ENCODE measurements at regions not wholly inside any gene's neighbourhood (a gene's known extent, or its start where the extent isn't known, plus 50 kb on each side); places are given as distances from the start of the nearest gene placed in this dataset.

DNA sequence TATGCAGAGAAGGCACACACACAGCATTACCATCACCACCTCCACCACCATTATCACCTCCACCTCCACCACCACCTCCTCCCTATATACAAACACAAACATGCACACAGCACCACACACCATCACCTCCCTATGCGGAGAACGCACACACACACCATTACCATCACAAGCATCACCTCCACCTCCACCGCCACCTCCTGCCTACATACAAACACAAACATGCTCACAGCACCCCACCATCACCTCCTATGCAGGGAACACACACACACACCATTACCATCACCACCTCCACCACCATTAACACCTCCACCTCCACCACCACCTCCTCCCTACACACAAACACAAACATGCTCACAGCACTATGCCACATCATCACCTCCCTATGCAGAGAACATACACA, 236.5 kb upstream of the AFDN start:
- TF ChIP-seq, protein P1, sequence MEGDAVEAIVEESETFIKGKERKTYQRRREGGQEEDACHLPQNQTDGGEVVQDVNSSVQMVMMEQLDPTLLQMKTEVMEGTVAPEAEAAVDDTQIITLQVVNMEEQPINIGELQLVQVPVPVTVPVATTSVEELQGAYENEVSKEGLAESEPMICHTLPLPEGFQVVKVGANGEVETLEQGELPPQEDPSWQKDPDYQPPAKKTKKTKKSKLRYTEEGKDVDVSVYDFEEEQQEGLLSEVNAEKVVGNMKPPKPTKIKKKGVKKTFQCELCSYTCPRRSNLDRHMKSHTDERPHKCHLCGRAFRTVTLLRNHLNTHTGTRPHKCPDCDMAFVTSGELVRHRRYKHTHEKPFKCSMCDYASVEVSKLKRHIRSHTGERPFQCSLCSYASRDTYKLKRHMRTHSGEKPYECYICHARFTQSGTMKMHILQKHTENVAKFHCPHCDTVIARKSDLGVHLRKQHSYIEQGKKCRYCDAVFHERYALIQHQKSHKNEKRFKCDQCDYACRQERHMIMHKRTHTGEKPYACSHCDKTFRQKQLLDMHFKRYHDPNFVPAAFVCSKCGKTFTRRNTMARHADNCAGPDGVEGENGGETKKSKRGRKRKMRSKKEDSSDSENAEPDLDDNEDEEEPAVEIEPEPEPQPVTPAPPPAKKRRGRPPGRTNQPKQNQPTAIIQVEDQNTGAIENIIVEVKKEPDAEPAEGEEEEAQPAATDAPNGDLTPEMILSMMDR (IDR thresholded peaks at IDR 0.05; ENCODE audit: insufficient read depth, low read depth, low read length), result no peak
- ChIA-PET POLR2A (no interaction called here), CTCF (no interaction called here)
- H3K36me3 ChIP-seq (ENCODE audit: control insufficient read depth, insufficient read depth, low read length), result no peaks in the 10 kb centered on the region
- no peak for DNase-seq (ENCODE audit: low read depth)
- no peaks in the 10 kb centered on the region for H3K27me3 ChIP-seq (ENCODE audit: control insufficient read depth, insufficient read depth, low read length)
- H3K4me3 ChIP-seq (ENCODE audit: low read depth, low read length), result no peak overlapping the region
